K562 (cell line): ENCODE measurements at regions not wholly inside any gene's neighbourhood (a gene's known extent, or its start where the extent isn't known, plus 50 kb on each side); places are given as distances from the start of the nearest gene placed in this dataset.

Experiments
- ATAC-seq: fragments of 200-7000 bp; cut with Tn5 transposase; 3 replicates; pipeline ENCODE4 v1.9.1; 2020; ENCODE audit warnings: moderate library complexity
- BruUV-seq: library from RNA; stranded (reverse); fragments of 400-500 nt; replicated peaks from 2 replicates; lab custom pipeline; 2021; lab: Mats Ljungman, UMichigan
- CTCF ChIA-PET: fragments of 300-600 bp; formaldehyde crosslinking; extraction: SDS; loops from one replicate; lab custom pipeline; 2021; ENCODE audit warnings: low intra/inter-chr PET ratio; lab: Yijun Ruan, JAX
- POLR2A ChIA-PET: fragments of 300-600, 350-650 bp; sonication (Branson Sonifier 250); formaldehyde crosslinking; extraction: SDS; loops from one replicate; lab custom pipeline; 2021; ENCODE audit warnings: antibody characterized with exemption, inconsistent platforms; lab: Yijun Ruan, JAX
- DNase-seq, 4 experiments: peaks; one replicate each; pipeline versions ENCODE4 v3.0.0 to v3.0.0-alpha.2; 2011 to 2018; ENCODE audit warnings: low spot score in 3 of 4, mixed read lengths in 3 of 4; ENCODE audit errors: extremely low read depth in 1 of 4
- FAIRE-seq: peaks from 2 replicates; lab custom pipeline; 2011; peaks lifted over from hg19 to GRCh38; lab: Jason Lieb, UNC
- H2AFZ ChIP-seq: 2 replicates; pipeline ENCODE4 v1.6.0; 2011; ENCODE audit warnings: low read depth, low read length, control low read depth, inconsistent platforms
- H3K27ac ChIP-seq: fragments of 200-600 bp; 3 replicates; pipeline ENCODE4 v1.8.0; 2011; ENCODE audit warnings: low read depth, mild to moderate bottlenecking, control low read depth, inconsistent platforms, low read length, moderate library complexity, mixed read lengths; ENCODE audit errors: extremely low read depth
- H3K27me3 ChIP-seq, 2 experiments: fragments of 300-600 bp in 1 of 2; 2 replicates in 1 of 2; 3 replicates in 1 of 2; pipeline versions ENCODE4 v1.6.0 to v1.8.0; 2011; ENCODE audit warnings: inconsistent platforms in 2 of 2, low read length in 2 of 2, mild to moderate bottlenecking in 1 of 2, mixed read lengths in 1 of 2, moderate library complexity in 1 of 2; ENCODE audit not compliant: control insufficient read depth in 2 of 2, insufficient read depth in 2 of 2
- H3K36me3 ChIP-seq: fragments of 300-600 bp; 3 replicates; pipeline ENCODE4 v1.8.0; 2011; ENCODE audit warnings: mild to moderate bottlenecking, low read length, inconsistent platforms; ENCODE audit not compliant: control insufficient read depth, insufficient read depth
- H3K4me1 ChIP-seq, 2 experiments: fragments of 200-600 bp in 1 of 2; replicated peaks in 1 of 2; 2 replicates in 1 of 2; 3 replicates in 1 of 2; pipeline versions ENCODE4 v1.5.1 to v1.8.0; 2011; ENCODE audit warnings: inconsistent platforms in 2 of 2, low read length in 2 of 2, mild to moderate bottlenecking in 1 of 2, mixed read lengths in 1 of 2, moderate library complexity in 1 of 2; ENCODE audit not compliant: control insufficient read depth in 2 of 2, insufficient read depth in 2 of 2
- H3K4me2 ChIP-seq: 2 replicates; pipeline ENCODE4 v1.6.1; 2011; ENCODE audit warnings: low read length, control low read depth, inconsistent platforms, mixed read lengths; ENCODE audit not compliant: insufficient read depth
- H3K4me3 ChIP-seq: fragments of 200-600 bp; sonication (generic), shearing (Covaris generic); 2 replicates; pipeline ENCODE4 v1.5.1; 2016; ENCODE audit warnings: control low read depth, inconsistent platforms
- H3K79me2 ChIP-seq: fragments of 200-600 bp; 3 replicates; pipeline ENCODE4 v1.8.0; 2011; ENCODE audit warnings: low read length, inconsistent platforms; ENCODE audit not compliant: control insufficient read depth, insufficient read depth
- H3K9ac ChIP-seq, 2 experiments: 2 replicates each; pipeline versions ENCODE4 v1.6.0 to v1.6.1; 2011; ENCODE audit warnings: low read depth in 2 of 2, low read length in 2 of 2, control low read depth in 1 of 2, inconsistent platforms in 1 of 2, mild to moderate bottlenecking in 1 of 2, mixed read lengths in 1 of 2; ENCODE audit not compliant: insufficient read depth in 1 of 2
- H3K9me1 ChIP-seq: one replicate; pipeline ENCODE4 v1.6.0; 2011; ENCODE audit warnings: inconsistent platforms, mild to moderate bottlenecking, low read length, moderate library complexity; ENCODE audit not compliant: control insufficient read depth, insufficient read depth
- H3K9me3 ChIP-seq: replicated peaks from 2 replicates; pipeline ENCODE4 v1.5.1; 2011; ENCODE audit warnings: low read depth, low read length, inconsistent platforms; ENCODE audit not compliant: control insufficient read depth, insufficient read depth
- H4K20me1 ChIP-seq: replicated peaks from 2 replicates; pipeline ENCODE4 v1.6.1; 2011; ENCODE audit warnings: low read length, inconsistent platforms, mixed read lengths; ENCODE audit not compliant: control insufficient read depth, insufficient read depth
- BRD4 ChIP-seq: fragments of 200-600 bp; sonication (generic); IDR thresholded peaks from 2 replicates; pipeline ENCODE4 v1.6.1; 2017; ENCODE audit warnings: inconsistent platforms
- EP400 ChIP-seq: fragments of 450-650 bp; IDR thresholded peaks from 2 replicates; pipeline ENCODE4 v1.6.1; 2017; ENCODE audit warnings: antibody characterized with exemption, mild to moderate bottlenecking, moderate library complexity
- FOXK2 ChIP-seq, 2 experiments: fragments of 450-650 bp; IDR thresholded peaks in 1 of 2; conservative IDR thresholded peaks in 1 of 2; 2 replicates each; pipeline ENCODE4 v1.6.1; 2016; ENCODE audit warnings: low read depth in 2 of 2, mild to moderate bottlenecking in 1 of 2
- KAT7 ChIP-seq: sonication (generic); formaldehyde crosslinking; IDR thresholded peaks from 2 replicates; pipeline ENCODE4 v1.8.0; 2022; ENCODE audit warnings: missing genetic modification reagents, mild to moderate bottlenecking, borderline replicate concordance
- NR2F6 ChIP-seq: fragments of 450-650 bp; formaldehyde crosslinking; IDR thresholded peaks from 2 replicates; pipeline ENCODE4 v1.4.0; 2020; ENCODE audit warnings: mild to moderate bottlenecking
- TRIM24 ChIP-seq, 2 experiments: fragments of 450-650 bp; IDR thresholded peaks; 2 replicates each; pipeline ENCODE4 v1.6.1; 2016
- ZNF232 ChIP-seq: sonication (generic); formaldehyde crosslinking; IDR thresholded peaks from 2 replicates; pipeline ENCODE4 v1.8.0; 2022; ENCODE audit warnings: mild to moderate bottlenecking, missing genetic modification reagents
- ZNF24 ChIP-seq: fragments of 450-650 bp; IDR thresholded peaks from 2 replicates; pipeline ENCODE4 v1.6.1; 2016
- WGBS: fragments of 100-300 bp; shearing (Covaris generic); methylation state at CpG from one replicate; pipeline ENCODE4 v1.1.6; 2016; ENCODE audit warnings: low coverage, mixed read lengths; ENCODE audit not compliant: insufficient coverage; ENCODE audit errors: missing lambda C conversion rate; 5-methylcytosine and 5-hydroxymethylcytosine counted together
- in situ Hi-C: fragments of 300-500 bp; cut with MboI; formaldehyde crosslinking; loops from 4 replicates; pipeline ENCODE4 v1.15.0; 2018; ENCODE audit warnings: inconsistent platforms, mixed read lengths
- intact Hi-C: fragments of 100-400 bp; cut with micrococcal nuclease; formaldehyde crosslinking; loops from 2 replicates; pipeline ENCODE4 v1.14.2; 2022
- TF ChIP-seq, protein P1 (sequence below): fragments of 250-450 bp; sonication (Bioruptor Pico); IDR thresholded peaks from 2 replicates; pipeline ENCODE4 v1.4.0; 2020; ENCODE audit warnings: mild to moderate bottlenecking, moderate library complexity
- TF ChIP-seq, protein P2 (sequence below): fragments of 250-450 bp; sonication (Bioruptor Pico); IDR thresholded peaks from 2 replicates; pipeline ENCODE4 v1.5.0; 2021; ENCODE audit warnings: mild to moderate bottlenecking, borderline replicate concordance
- TF ChIP-seq, protein P3 (sequence below): fragments of 450-650 bp; IDR thresholded peaks from 2 replicates; pipeline ENCODE4 v1.7.0; 2016; ENCODE audit warnings: borderline replicate concordance
- TF ChIP-seq, protein P4 (sequence below): sonication (generic); formaldehyde crosslinking; IDR thresholded peaks from 2 replicates; pipeline ENCODE4 v1.9.0; 2022; ENCODE audit warnings: mild to moderate bottlenecking, missing genetic modification reagents

DNA sequence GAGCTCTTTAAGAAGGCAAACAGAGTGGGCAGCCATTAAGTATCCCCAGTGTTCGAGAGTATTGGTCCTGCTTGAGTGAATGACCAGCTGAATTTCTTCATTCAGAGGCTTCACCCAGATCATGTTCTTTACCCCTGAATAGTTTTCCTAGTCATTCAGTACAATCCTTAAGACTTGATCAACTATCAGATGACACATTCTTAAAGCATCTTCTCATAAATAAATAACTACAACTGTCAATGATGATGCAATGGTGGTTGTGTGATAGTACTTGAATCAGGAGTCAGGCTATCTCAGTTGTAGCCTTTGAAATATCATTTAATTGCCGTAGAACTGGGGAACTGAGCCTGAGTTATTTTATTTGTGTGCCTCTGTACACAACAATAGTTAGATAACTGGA, 416.8 kb upstream of the CCL2 start (continued):
- TF ChIP-seq, protein P1, sequence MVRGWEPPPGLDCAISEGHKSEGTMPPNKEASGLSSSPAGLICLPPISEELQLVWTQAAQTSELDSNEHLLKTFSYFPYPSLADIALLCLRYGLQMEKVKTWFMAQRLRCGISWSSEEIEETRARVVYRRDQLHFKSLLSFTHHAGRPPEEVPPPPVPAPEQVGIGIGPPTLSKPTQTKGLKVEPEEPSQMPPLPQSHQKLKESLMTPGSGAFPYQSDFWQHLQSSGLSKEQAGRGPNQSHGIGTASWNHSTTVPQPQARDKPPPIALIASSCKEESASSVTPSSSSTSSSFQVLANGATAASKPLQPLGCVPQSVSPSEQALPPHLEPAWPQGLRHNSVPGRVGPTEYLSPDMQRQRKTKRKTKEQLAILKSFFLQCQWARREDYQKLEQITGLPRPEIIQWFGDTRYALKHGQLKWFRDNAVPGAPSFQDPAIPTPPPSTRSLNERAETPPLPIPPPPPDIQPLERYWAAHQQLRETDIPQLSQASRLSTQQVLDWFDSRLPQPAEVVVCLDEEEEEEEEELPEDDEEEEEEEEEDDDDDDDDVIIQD: no peak
- no peak for TF ChIP-seq NR2F6 (CRISPR knock-in tag)

DNA sequence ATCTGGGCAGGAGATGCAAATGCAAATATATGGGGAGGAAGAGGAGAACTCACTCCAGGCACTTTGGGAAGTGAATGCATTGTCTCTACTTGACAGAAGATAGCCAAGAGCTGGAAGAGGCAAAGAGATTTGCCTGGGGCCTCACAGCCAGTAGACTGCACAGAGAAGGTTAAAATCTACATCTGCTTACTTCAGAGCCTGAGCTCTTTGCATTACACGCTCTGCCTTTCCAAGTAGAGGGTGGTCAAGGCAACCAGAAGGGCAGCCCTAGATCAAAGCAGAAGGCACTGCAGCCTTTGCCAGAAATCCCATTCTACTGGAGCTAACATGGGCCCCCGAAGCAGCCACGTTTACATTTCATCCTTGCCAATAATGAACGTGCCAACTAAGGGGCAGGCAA, 407.2 kb upstream of the CCL2 start:
- Histone ChIP-seq H2AFZ (no peak overlapping the region), H3K27ac (no peak overlapping the region), H3K27me3 (peaks cover 5 to 10% of the 10 kb centered on the region in 2 experiments; a peak in 2 of 5 replicates), H3K4me2 (no peak overlapping the region), H3K9me1 (no peaks in the 10 kb centered on the region), H3K4me1 (peaks cover 0 to 5% of the 10 kb centered on the region in 2 experiments; a peak in 2 of 5 replicates)
- BruUV-seq: no TSS peak
- CTCF ChIA-PET: no interaction called here
- no peak for FAIRE-seq
- WGBS: 0% methylated on average over 4 of the region's 4 CpGs
- POLR2A ChIA-PET: interaction anchor here (1.3 to 1.6 kb wide), 2 partner anchors 10 to 20 kb away, joined by 4 read pairs; no protein-coding TSS in a partner anchor
- TF ChIP-seq ZNF24 (no peak), BRD4 (no peak), KAT7 (CRISPR knock-in tag) (no peak), FOXK2 (conservative IDR thresholded peaks at IDR 0.05 in 1 of 2, IDR thresholded peaks at IDR 0.05 in 1 of 2; ENCODE audit: low read depth in 2 of 2) (no peak), ZNF232 (CRISPR knock-in tag) (no peak), TRIM24 (IDR thresholded peaks at IDR 0.05) (no peak), EP400 (no peak)
- TF ChIP-seq, protein P2, sequence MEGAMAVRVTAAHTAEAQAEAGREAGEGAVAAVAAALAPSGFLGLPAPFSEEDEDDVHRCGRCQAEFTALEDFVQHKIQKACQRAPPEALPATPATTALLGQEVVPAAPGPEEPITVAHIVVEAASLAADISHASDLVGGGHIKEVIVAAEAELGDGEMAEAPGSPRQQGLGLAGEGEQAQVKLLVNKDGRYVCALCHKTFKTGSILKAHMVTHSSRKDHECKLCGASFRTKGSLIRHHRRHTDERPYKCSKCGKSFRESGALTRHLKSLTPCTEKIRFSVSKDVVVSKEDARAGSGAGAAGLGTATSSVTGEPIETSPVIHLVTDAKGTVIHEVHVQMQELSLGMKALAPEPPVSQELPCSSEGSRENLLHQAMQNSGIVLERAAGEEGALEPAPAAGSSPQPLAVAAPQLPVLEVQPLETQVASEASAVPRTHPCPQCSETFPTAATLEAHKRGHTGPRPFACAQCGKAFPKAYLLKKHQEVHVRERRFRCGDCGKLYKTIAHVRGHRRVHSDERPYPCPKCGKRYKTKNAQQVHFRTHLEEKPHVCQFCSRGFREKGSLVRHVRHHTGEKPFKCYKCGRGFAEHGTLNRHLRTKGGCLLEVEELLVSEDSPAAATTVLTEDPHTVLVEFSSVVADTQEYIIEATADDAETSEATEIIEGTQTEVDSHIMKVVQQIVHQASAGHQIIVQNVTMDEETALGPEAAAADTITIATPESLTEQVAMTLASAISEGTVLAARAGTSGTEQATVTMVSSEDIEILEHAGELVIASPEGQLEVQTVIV: no peak
- TF ChIP-seq, protein P3, sequence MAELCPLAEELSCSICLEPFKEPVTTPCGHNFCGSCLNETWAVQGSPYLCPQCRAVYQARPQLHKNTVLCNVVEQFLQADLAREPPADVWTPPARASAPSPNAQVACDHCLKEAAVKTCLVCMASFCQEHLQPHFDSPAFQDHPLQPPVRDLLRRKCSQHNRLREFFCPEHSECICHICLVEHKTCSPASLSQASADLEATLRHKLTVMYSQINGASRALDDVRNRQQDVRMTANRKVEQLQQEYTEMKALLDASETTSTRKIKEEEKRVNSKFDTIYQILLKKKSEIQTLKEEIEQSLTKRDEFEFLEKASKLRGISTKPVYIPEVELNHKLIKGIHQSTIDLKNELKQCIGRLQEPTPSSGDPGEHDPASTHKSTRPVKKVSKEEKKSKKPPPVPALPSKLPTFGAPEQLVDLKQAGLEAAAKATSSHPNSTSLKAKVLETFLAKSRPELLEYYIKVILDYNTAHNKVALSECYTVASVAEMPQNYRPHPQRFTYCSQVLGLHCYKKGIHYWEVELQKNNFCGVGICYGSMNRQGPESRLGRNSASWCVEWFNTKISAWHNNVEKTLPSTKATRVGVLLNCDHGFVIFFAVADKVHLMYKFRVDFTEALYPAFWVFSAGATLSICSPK: no peak
- TF ChIP-seq, protein P4, sequence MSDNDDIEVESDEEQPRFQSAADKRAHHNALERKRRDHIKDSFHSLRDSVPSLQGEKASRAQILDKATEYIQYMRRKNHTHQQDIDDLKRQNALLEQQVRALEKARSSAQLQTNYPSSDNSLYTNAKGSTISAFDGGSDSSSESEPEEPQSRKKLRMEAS (CRISPR knock-in tag): no peak
- TF ChIP-seq, all 486 proteins: peak for 0
- Histone ChIP-seq H3K9ac (no peak overlapping the region), H3K4me3 (no peak overlapping the region), H3K9me3 (no peaks in the 10 kb centered on the region), H4K20me1 (no peaks in the 10 kb centered on the region), H3K79me2 (no peaks in the 10 kb centered on the region), H3K36me3 (no peaks in the 10 kb centered on the region)
- DNase-seq (no peak), ATAC-seq (no peak)
- intact Hi-C loops: no loop called here
- in situ Hi-C loops: no loop called here
